GM06990 (cell line): ENCODE measurements at regions not wholly inside any gene's neighbourhood (a gene's known extent, or its start where the extent isn't known, plus 50 kb on each side); places are given as distances from the start of the nearest gene placed in this dataset.

ENCODE experiments used
- DNase-seq: peaks from one replicate; pipeline ENCODE4 v3.0.0-alpha.2; 2011; ENCODE audit not compliant: insufficient read length; ENCODE audit errors: extremely low read depth
- H3K27me3 ChIP-seq: replicated peaks from 2 replicates; pipeline ENCODE4 v1.6.0; 2011; ENCODE audit warnings: low read length; ENCODE audit not compliant: control insufficient read depth, insufficient read depth
- H3K36me3 ChIP-seq: 2 replicates; pipeline ENCODE4 v1.5.1; 2011; ENCODE audit warnings: low read length; ENCODE audit not compliant: control insufficient read depth, insufficient read depth
- H3K4me3 ChIP-seq: replicated peaks from 2 replicates; pipeline ENCODE4 v1.5.1; 2011; ENCODE audit warnings: low read depth, mild to moderate bottlenecking, control low read depth, low read length
- CTCF ChIP-seq: IDR thresholded peaks from 2 replicates; pipeline ENCODE4 v1.5.1; 2011; ENCODE audit warnings: low read length, control low read depth, mild to moderate bottlenecking, inconsistent platforms; ENCODE audit not compliant: insufficient read depth, poor library complexity, severe bottlenecking

GRCh38 chr6:4682431-4683097 lies 93.6 kb upstream of the CDYL start:
- no peak overlapping the region for H3K4me3 ChIP-seq
- H3K27me3 ChIP-seq = no peaks in the 10 kb centered on the region; the same call in 1 of the 2 replicates
- no peak for DNase-seq
- no peaks in the 10 kb centered on the region for H3K36me3 ChIP-seq
- no peak for TF ChIP-seq CTCF

- DNase-seq = no peak
- no peak overlapping the region for H3K4me3 ChIP-seq
- TF ChIP-seq CTCF = no peak
- no peaks in the 10 kb centered on the region; the same call in 1 of the 2 replicates for H3K27me3 ChIP-seq
- H3K36me3 ChIP-seq = no peaks in the 10 kb centered on the region
Observed at GRCh38 chr6:4678506-4679300, 97.5 kb upstream of the CDYL start.

DNA sequence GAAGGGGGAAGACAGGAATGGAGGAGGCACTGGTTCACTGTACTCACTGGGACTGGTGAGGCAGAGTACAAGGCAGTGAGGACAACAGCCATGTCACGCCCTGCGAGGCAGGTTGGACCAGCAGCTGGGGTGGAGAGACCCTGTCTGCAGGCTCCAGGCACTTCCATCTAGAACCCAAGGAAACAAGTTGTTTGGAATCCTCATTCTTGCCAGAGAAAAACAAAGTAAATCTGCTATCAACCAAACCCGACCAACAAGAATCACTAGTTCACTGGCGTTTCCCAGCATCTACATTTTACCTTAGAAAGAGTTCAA lies 98.5 kb upstream of the CDYL start:
- TF ChIP-seq CTCF = no peak
- Histone ChIP-seq H3K4me3 (no peak overlapping the region), H3K27me3 (no peaks in the 10 kb centered on the region; the same call in 1 of the 2 replicates), H3K36me3 (no peaks in the 10 kb centered on the region)
- no peak for DNase-seq

- no peak for DNase-seq
- Histone ChIP-seq H3K27me3 (no peaks in the 10 kb centered on the region; the same call in 1 of the 2 replicates), H3K4me3 (no peak overlapping the region), H3K36me3 (no peaks in the 10 kb centered on the region)
- no peak for TF ChIP-seq CTCF
Observed at GRCh38 chr6:4677011-4677750, 99.0 kb upstream of the CDYL start.

DNA sequence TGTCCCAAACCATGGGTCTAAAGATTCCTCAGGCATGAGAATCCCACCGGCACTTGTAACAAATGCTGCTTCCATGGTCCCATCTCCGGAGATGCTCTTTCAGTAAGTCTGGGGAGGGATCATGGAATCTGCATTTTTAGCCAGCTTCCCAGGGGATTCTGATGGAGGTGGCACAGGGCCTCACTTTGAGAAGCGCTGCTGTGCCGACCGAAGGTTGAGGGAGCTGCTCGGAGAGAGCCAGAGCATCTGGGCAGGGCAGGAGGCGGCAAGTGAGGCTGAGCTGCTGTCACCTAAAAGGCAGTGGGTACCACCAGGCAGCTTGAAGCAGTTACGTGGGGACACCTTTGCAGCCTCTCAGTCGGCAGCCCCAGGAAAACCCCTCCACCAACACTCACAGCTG lies 100.2 kb upstream of the CDYL start:
- Histone ChIP-seq H3K36me3 (no peaks in the 10 kb centered on the region), H3K4me3 (no peak overlapping the region), H3K27me3 (no peaks in the 10 kb centered on the region; the same call in 1 of the 2 replicates)
- no peak for TF ChIP-seq CTCF
- DNase-seq = no peak
